NCI-H526 (cell line): ENCODE measurements at regions not wholly inside any gene's neighbourhood (a gene's known extent, or its start where the extent isn't known, plus 50 kb on each side); places are given as distances from the start of the nearest gene placed in this dataset.

Experiments
- DNase-seq, 2 experiments: peaks; one replicate each; lab custom pipeline; 2025; lab: John Stamatoyannopoulos, UW

- no peak for DNase-seq
These were observed 159.2 kb downstream of the SLC35B3 start for GRCh38 chr6:8276148-8276547.

GRCh38 chr6:8275667-8276066 lies 159.7 kb downstream of the SLC35B3 start:
- no peak for DNase-seq

- no peak for DNase-seq
These were observed 161.1 kb downstream of the SLC35B3 start for GRCh38 chr6:8274226-8274625.

GRCh38 chr6:8269872-8270454 lies 165.4 kb downstream of the SLC35B3 start:
- no peak for DNase-seq

- no peak for DNase-seq
These were observed 166.3 kb downstream of the SLC35B3 start for GRCh38 chr6:8269094-8269493.

GRCh38 chr6:8268606-8269005 lies 166.3 kb upstream of the EEF1E1 start:
- peak in 1 of 2 experiments; percentile 9 for DNase-seq

- DNase-seq: peak; percentile 10 to 51
These were observed 165.8 kb upstream of the EEF1E1 start for GRCh38 chr6:8268156-8268555.

- no peak for DNase-seq
These were observed 158.3 kb upstream of the EEF1E1 start for GRCh38 chr6:8260610-8261009.

GRCh38 chr6:8246403-8246802 lies 144.1 kb upstream of the EEF1E1 start:
- no peak for DNase-seq

- DNase-seq: no peak
These were observed 143.4 kb upstream of the EEF1E1 start for GRCh38 chr6:8245726-8246125.

GRCh38 chr6:8243475-8243874 lies 141.1 kb upstream of the EEF1E1 start:
- no peak for DNase-seq

- peak in 1 of 2 experiments; percentile 18 for DNase-seq
These were observed 140.5 kb upstream of the EEF1E1 start for GRCh38 chr6:8242885-8243284.

GRCh38 chr6:8240301-8240700 lies 138.0 kb upstream of the EEF1E1 start:
- no peak for DNase-seq

GRCh38 chr6:8238773-8239683 lies 136.7 kb upstream of the EEF1E1 start:
- no peak for DNase-seq

GRCh38 chr6:8237668-8238067 lies 135.3 kb upstream of the EEF1E1 start:
- DNase-seq: no peak

- no peak for DNase-seq
These were observed 134.6 kb upstream of the EEF1E1 start for GRCh38 chr6:8236956-8237355.

- DNase-seq: no peak
These were observed 132.0 kb upstream of the EEF1E1 start for GRCh38 chr6:8234321-8234720.

- DNase-seq: no peak
These were observed 129.6 kb upstream of the EEF1E1 start for GRCh38 chr6:8231956-8232355.

GRCh38 chr6:8229915-8230756 lies 127.8 kb upstream of the EEF1E1 start:
- no peak for DNase-seq

- no peak for DNase-seq
These were observed 122.8 kb upstream of the EEF1E1 start for GRCh38 chr6:8225113-8225512.

GRCh38 chr6:8223678-8224077 lies 121.3 kb upstream of the EEF1E1 start:
- DNase-seq: no peak

GRCh38 chr6:8219352-8219943 lies 117.1 kb upstream of the EEF1E1 start:
- DNase-seq: peak; percentile 13 to 63
